ENCODE measurements at regions not wholly inside any gene's neighbourhood (a gene's known extent, or its start where the extent isn't known, plus 50 kb on each side); places are given as distances from the start of the nearest gene placed in this dataset.

DNA sequence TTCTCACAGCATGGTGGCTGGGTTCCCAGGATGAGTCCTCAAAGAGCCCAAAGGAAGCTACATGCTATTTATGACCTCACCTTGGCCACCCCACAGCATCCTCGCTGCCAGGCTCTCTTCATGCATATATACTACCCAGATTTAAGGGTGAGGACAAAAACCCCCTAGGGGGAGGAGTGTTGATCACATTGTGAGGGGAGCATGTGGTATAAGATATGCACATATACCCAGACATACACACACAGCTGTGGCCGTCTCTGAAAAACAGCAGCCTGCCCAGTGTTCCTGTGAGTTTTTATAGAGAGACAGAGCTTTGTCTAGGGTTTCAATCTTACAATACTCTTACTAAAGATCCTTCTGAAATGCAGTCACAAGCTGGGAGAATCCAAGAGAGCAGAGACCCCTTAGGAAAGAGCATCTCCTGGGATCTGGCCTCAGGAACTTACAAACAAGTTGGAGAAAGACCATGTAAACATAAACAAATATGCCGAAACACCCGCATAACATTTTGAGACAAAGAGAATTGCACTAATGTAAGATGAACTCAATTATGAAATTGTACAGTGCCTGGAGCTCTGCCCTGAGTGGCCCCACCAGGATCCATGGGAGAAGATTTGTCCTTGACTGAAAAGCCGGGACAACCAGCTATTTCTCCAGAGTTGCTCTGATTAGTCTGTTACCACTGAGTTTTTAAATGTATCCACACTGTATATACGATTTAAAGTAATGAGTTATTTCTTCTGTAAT is 146.4 kb downstream of the GADD45G start:
- Mint-ChIP-seq H3K27me3 (no peaks in the 10 kb centered on the region), H3K4me3 (no peak overlapping the region), H3K4me1 (peaks cover 32% of the 10 kb centered on the region), H3K27ac (peak overlapping the region; percentile 70), H3K36me3 (ENCODE audit: low read depth) (no peaks in the 10 kb centered on the region)
- ATAC-seq = no peak
- no peaks in the 10 kb centered on the region for H3K9me3 ChIP-seq (ENCODE audit: control insufficient read depth, low read length, poor library complexity, severe bottlenecking)
- DNase-seq = no peak

DNA sequence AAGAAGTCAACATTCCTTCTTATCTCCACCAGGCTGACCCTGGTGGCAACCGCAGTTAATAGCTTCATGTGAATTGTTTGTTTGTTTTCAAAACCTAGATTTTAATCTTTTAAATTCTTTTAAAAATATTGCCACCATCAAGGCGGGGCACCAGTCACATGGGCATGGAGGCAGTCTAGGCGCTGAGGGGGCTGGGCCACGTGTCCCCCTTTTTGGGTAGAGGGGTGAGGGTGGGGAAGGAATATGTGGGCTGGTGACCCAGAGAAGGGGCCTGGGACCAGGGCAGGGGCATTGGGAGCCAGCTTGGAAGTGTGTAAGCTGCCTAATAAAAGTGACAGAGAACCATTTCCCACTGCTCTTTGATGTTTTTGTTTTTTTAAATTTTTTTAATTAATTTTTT is 147.3 kb downstream of the GADD45G start:
- ATAC-seq = no peak
- H3K9me3 ChIP-seq (ENCODE audit: control insufficient read depth, low read length, poor library complexity, severe bottlenecking) = no peaks in the 10 kb centered on the region
- no peak for DNase-seq
- H3K4me1 Mint-ChIP-seq = peaks cover 29% of the 10 kb centered on the region
- H3K4me3 Mint-ChIP-seq = no peak overlapping the region
- no peaks in the 10 kb centered on the region for H3K27me3 Mint-ChIP-seq
- no peaks in the 10 kb centered on the region for H3K36me3 Mint-ChIP-seq (ENCODE audit: low read depth)
- no peak overlapping the region for H3K27ac Mint-ChIP-seq

DNA sequence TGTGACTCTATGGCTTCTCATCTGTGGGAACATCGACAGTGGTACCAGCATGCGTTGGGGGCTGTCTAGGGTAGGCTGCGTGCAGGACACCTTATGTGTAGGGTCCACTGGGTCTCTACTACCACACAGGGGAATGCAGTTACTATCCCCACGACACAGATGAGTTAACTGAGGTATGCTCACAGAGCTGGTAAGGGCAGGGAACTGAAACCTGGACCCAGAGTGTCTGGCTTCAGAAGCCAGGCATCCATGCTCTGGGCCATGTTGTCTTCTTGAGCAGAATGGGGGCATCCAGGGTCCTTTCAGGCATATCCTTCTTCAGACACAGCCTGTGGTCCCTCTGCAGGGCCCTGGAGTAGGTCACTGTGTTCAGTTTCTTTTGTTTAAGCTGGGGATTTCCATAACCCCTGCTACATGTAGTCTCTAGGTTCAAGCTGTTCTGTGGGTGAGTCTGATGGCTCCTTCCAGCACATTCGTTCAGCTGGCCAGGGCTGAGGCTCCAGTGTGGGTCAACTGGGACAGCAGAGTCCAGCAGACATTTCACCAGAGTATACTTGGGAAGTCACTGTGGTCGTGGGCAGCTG is 148.8 kb downstream of the GADD45G start:
- H3K9me3 ChIP-seq (ENCODE audit: control insufficient read depth, low read length, poor library complexity, severe bottlenecking) = no peaks in the 10 kb centered on the region
- no peak for DNase-seq
- H3K36me3 Mint-ChIP-seq (ENCODE audit: low read depth) = no peaks in the 10 kb centered on the region
- ATAC-seq = no peak
- peaks cover 23% of the 10 kb centered on the region for H3K4me1 Mint-ChIP-seq
- H3K27ac Mint-ChIP-seq = peak overlapping the region; percentile 82
- H3K27me3 Mint-ChIP-seq = no peaks in the 10 kb centered on the region
- H3K4me3 Mint-ChIP-seq = no peak overlapping the region

DNA sequence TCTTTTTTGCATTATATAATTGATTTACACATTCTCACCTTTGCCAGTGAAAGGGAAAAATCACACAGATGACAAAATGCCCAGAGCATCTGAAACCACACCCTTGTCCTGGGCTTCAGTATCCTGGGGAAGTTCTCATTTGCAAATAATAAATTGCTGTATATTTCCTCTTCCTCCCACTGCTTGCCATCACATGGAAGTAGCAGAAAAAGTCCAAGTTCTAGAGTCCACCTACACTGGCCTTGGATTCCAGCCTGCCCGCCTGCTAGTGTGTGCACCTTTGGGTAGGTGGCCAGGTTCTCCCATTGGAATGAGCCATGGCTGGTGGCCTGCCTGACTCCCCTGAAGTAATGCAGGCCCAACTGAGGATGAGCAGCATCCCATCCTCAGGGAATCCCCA is 149.4 kb downstream of the GADD45G start:
- no peaks in the 10 kb centered on the region for H3K9me3 ChIP-seq (ENCODE audit: control insufficient read depth, low read length, poor library complexity, severe bottlenecking)
- ATAC-seq (no peak), DNase-seq (no peak)
- Mint-ChIP-seq H3K4me3 (no peak overlapping the region), H3K27ac (peak overlapping the region; percentile 82), H3K4me1 (peaks cover 19% of the 10 kb centered on the region), H3K36me3 (ENCODE audit: low read depth) (no peaks in the 10 kb centered on the region), H3K27me3 (no peaks in the 10 kb centered on the region)

DNA sequence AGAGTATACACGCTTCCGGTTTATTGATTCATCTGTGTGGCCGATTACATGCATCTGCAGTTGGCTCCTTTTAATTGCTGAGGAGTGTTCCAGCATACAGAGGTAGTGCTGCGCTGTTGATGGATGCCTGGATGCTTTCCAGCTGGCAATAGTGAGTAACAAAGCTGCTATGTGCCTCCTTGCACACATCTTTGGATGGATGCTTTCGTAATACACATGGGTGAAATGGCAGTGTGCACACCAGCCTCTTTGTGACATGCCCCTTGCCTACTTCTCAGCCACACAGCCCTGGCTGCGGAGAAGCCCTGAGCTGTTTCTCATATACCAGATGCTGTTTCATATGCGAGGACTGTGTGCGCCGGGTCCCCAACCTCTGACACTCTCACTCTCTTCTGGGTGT is 151.0 kb downstream of the GADD45G start:
- Mint-ChIP-seq H3K27ac (no peak overlapping the region), H3K4me3 (no peak overlapping the region), H3K36me3 (ENCODE audit: low read depth) (no peaks in the 10 kb centered on the region), H3K4me1 (peaks cover 14% of the 10 kb centered on the region), H3K27me3 (peaks cover 4% of the 10 kb centered on the region)
- DNase-seq = no peak
- no peaks in the 10 kb centered on the region for H3K9me3 ChIP-seq (ENCODE audit: control insufficient read depth, low read length, poor library complexity, severe bottlenecking)
- no peak for ATAC-seq

DNA sequence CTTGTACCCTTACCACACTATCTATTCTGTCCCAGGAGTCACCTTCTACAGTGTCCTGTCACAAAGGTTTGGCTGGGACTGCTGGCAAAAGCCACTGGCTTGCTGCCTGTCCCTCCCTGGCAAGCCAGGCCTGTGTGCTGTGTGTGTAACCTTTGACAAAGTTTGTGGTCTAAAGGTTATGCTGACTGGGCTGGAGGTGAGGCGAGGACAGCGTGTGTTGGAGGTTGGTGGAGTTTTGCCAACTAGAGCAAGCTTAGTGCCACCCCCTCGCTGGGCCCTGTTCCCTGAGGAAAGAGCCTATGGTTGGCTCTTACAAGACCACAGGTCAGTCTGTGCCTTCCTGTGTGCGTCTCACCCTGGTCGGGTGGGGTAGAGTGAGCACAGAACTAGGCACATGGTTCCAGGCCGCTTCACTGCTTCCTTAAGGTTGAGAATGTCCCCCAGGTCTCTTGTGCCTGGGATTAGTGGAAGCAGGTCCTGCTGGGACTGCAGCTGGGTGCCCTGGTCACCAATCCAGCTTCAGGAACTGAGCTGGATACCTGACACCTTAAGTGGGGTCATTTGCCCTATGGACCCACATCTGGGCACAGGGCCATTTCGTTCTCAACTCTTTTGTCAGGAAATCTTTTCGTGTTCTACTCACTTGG is 152.2 kb downstream of the GADD45G start:
- DNase-seq = no peak
- Mint-ChIP-seq H3K36me3 (ENCODE audit: low read depth) (no peaks in the 10 kb centered on the region), H3K27me3 (peaks cover 6% of the 10 kb centered on the region), H3K27ac (no peak overlapping the region), H3K4me3 (no peak overlapping the region), H3K4me1 (peaks cover 12% of the 10 kb centered on the region)
- no peaks in the 10 kb centered on the region for H3K9me3 ChIP-seq (ENCODE audit: control insufficient read depth, low read length, poor library complexity, severe bottlenecking)
- no peak for ATAC-seq

DNA sequence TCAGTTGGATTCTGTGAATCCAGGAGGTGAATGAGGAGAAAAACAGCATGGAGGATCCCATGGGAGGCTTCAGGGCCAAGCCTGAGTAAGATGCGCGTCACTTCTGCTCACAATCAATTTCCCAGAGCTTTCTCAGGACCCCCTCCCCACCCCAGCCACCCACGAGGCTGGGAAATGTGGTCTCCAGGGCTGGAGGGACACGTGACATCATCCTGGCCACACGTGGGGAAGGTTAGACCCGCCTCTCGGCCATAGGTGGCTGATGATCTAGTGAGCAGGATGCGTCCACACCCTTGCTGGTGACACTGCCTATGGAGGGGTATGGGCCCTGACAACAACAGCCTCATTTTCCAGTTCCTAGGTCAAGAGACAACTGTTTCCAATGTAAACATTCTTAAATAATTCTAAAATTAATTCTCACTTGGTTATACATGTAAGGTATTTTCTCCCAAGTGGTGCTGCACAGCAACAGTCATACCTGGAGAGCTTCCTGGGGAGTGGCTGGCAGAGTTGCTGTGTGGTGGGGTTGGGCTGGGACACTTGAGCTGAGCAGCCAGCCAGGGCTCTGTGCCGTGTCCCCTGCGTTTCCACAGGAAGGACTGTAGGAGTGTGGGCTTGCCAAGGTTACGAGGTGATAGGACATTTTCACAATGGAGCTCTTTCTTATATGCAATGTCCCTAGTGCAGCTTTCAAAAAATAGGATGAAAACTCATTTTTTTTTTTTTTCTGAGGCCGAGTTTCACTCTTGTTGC is 153.1 kb downstream of the GADD45G start:
- Mint-ChIP-seq H3K27me3 (peaks cover 6% of the 10 kb centered on the region), H3K27ac (no peak overlapping the region), H3K4me3 (no peak overlapping the region), H3K4me1 (peaks cover 12% of the 10 kb centered on the region), H3K36me3 (ENCODE audit: low read depth) (no peaks in the 10 kb centered on the region)
- ATAC-seq (no peak), DNase-seq (no peak)
- no peaks in the 10 kb centered on the region for H3K9me3 ChIP-seq (ENCODE audit: control insufficient read depth, low read length, poor library complexity, severe bottlenecking)

DNA sequence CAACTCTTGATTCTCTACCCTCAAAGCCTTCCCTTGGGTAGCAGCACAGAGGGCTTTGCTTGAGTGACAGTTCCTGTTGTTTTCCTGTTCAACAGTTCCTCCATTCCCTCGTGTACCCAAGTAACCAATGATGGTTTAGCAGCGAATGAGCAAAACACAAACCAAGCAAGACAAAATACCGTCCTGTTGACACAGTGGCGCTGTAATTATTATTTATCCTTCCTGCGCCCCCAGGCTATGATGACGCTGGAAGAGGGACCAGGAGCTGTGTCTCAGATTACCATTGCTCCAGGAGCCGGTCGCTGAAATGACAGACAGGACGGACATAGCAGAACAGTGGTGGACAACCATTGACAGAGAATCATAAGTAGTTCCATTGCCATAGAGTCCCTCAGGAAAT is 154.8 kb downstream of the GADD45G start:
- DNase-seq = no peak
- H3K9me3 ChIP-seq (ENCODE audit: control insufficient read depth, low read length, poor library complexity, severe bottlenecking) = no peaks in the 10 kb centered on the region
- H3K36me3 Mint-ChIP-seq (ENCODE audit: low read depth) = no peaks in the 10 kb centered on the region
- no peak overlapping the region for H3K27ac Mint-ChIP-seq
- peaks cover 12% of the 10 kb centered on the region for H3K4me1 Mint-ChIP-seq
- H3K4me3 Mint-ChIP-seq = no peak overlapping the region
- peaks cover 6% of the 10 kb centered on the region for H3K27me3 Mint-ChIP-seq
- ATAC-seq = no peak

DNA sequence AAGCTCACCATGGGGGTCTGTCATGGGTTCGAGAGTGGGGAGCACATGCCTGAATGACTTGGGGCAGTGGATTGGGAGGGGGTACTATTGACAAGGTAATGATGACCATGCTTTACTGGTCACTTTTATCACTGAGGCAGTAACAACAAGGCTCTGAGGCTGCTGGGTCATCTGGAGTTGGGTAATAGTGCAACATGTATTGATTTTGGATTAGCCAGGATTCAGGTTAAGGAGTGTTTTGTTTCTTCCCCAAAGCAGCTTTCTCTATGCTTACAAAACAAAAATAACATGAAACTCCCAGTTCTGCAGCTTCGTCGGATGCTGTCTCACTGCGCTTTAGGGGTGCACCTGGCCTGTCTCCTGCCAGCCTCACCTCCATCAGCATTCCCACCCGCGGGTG is 155.3 kb downstream of the GADD45G start:
- DNase-seq (no peak), ATAC-seq (no peak)
- no peaks in the 10 kb centered on the region for H3K9me3 ChIP-seq (ENCODE audit: control insufficient read depth, low read length, poor library complexity, severe bottlenecking)
- no peak overlapping the region for H3K4me3 Mint-ChIP-seq
- H3K36me3 Mint-ChIP-seq (ENCODE audit: low read depth) = no peaks in the 10 kb centered on the region
- H3K4me1 Mint-ChIP-seq = peaks cover 10% of the 10 kb centered on the region
- peaks cover 6% of the 10 kb centered on the region for H3K27me3 Mint-ChIP-seq
- no peak overlapping the region for H3K27ac Mint-ChIP-seq

DNA sequence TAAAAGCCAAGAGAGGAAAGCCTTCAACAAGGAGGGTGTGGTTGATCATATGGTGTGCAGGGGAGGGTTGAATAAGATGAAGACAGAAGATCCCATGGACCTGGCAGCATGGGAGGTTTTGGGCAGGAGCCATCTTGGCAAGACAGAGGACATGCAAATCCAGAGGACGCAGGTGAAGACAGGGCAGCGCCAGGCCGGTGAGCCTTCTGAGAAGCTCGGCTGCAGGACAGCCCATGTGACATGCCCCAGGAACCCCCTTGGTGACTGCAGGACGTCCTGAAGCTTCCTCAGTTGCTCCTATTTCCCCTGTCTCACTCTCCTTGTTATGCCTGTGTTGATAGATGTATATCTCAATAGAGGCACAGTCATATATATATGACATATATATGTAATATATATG is 159.4 kb downstream of the GADD45G start:
- Mint-ChIP-seq H3K27me3 (peaks cover 6% of the 10 kb centered on the region), H3K27ac (no peak overlapping the region), H3K36me3 (ENCODE audit: low read depth) (peaks cover 2% of the 10 kb centered on the region), H3K4me3 (no peak overlapping the region), H3K4me1 (peaks cover 2% of the 10 kb centered on the region)
- ATAC-seq (no peak), DNase-seq (no peak)
- no peaks in the 10 kb centered on the region for H3K9me3 ChIP-seq (ENCODE audit: control insufficient read depth, low read length, poor library complexity, severe bottlenecking)

DNA sequence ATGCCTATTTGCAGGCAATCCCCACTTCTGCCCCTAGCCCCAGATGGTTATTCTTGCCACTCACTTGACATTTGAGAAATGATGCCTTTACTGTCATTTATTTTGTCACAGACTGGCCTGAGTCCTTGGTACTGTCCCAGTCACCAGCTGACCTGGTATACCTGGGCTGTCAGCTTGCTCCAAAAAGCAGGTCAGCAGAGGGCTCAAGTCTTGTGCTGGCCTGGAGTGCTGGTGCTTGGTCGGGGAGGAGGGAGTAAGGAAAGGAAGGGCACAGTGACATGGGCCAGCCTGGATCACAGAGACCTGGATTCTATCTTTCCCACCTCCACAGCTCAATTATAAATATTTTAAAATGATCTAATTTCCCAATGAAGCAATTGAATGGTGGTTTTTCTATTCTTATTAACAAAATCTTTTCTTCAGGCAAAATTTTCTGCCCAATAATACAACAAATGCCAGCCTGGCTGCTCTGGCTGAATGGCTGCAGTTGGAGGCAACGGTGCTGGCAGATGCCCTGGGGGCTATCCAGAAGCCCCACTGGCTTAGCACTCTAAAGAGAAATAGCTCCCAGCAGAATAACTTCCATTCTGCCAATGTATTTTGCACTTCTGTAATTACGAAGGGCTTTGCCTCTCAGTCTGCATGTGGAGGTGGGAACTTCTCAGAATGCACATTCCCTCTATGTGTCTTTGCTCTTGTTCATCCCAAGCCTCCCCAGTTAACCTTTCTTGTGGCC is 160.6 kb downstream of the GADD45G start:
- Mint-ChIP-seq H3K27ac (no peak overlapping the region), H3K4me3 (no peak overlapping the region), H3K27me3 (peaks cover 6% of the 10 kb centered on the region), H3K4me1 (peaks cover 2% of the 10 kb centered on the region), H3K36me3 (ENCODE audit: low read depth) (peaks cover 2% of the 10 kb centered on the region)
- DNase-seq (no peak), ATAC-seq (no peak)
- no peaks in the 10 kb centered on the region for H3K9me3 ChIP-seq (ENCODE audit: control insufficient read depth, low read length, poor library complexity, severe bottlenecking)

DNA sequence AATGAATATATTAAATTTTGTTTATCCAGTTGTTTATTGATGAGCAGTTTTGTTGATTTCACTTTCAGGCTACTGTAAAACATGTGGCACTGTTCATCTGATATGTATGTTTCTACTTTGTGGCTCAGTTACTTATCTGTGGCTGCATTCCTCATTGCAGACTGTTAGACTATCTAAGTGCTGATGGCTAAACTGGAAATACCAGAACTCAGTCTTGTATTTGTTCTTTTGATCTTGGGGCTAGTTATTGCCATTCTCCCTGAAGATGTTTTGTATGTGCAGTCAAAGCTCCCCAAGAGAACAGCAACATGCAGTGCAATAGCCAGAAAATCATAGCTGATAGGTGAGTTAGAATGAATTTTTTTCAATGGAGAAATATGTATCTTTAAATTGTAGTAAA is 162.2 kb downstream of the GADD45G start:
- Mint-ChIP-seq H3K4me1 (peaks cover 6% of the 10 kb centered on the region), H3K27ac (no peak overlapping the region), H3K4me3 (no peak overlapping the region), H3K36me3 (ENCODE audit: low read depth) (peaks cover 2% of the 10 kb centered on the region), H3K27me3 (no peaks in the 10 kb centered on the region)
- DNase-seq = no peak
- no peaks in the 10 kb centered on the region for H3K9me3 ChIP-seq (ENCODE audit: control insufficient read depth, low read length, poor library complexity, severe bottlenecking)
- no peak for ATAC-seq

DNA sequence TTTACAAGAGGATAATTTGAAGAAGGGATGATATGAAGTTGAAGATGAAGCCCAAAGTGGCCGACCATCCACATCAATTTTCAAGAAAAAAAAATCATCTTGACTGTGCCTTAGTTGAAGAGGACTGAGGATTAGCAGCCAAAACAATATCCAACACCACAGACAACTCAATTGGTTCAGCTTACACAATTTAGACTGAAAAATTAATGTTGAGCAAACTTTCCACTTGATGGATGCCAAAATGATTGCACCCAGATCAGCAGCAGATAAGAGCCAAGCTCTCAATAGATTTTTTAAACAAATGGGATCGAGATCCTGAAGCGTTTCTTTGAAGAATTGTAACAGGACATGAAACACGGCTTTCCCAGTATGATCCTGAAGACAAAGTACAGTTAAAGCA is 163.2 kb downstream of the GADD45G start:
- Mint-ChIP-seq H3K27me3 (peaks cover 6% of the 10 kb centered on the region), H3K4me1 (peaks cover 6% of the 10 kb centered on the region), H3K4me3 (no peak overlapping the region), H3K27ac (no peak overlapping the region), H3K36me3 (ENCODE audit: low read depth) (peaks cover 2% of the 10 kb centered on the region)
- DNase-seq = no peak
- H3K9me3 ChIP-seq (ENCODE audit: control insufficient read depth, low read length, poor library complexity, severe bottlenecking) = no peaks in the 10 kb centered on the region
- no peak for ATAC-seq
